HG02884 (cell line): ENCODE measurements at regions not wholly inside any gene's neighbourhood (a gene's known extent, or its start where the extent isn't known, plus 50 kb on each side); places are given as distances from the start of the nearest gene placed in this dataset.
"Not testable (repeated sequence)": the region's sequence is repeated elsewhere in the genome, so short reads cannot be mapped to it uniquely, and the experiment has no call there.

Source experiments
- ATAC-seq: cut with Tn5 transposase; IDR thresholded peaks from one replicate; pipeline ENCODE4 v1.9.1; 2021; ENCODE audit warnings: mild to moderate bottlenecking, moderate library complexity; ENCODE audit not compliant: unreplicated experiment

DNA sequence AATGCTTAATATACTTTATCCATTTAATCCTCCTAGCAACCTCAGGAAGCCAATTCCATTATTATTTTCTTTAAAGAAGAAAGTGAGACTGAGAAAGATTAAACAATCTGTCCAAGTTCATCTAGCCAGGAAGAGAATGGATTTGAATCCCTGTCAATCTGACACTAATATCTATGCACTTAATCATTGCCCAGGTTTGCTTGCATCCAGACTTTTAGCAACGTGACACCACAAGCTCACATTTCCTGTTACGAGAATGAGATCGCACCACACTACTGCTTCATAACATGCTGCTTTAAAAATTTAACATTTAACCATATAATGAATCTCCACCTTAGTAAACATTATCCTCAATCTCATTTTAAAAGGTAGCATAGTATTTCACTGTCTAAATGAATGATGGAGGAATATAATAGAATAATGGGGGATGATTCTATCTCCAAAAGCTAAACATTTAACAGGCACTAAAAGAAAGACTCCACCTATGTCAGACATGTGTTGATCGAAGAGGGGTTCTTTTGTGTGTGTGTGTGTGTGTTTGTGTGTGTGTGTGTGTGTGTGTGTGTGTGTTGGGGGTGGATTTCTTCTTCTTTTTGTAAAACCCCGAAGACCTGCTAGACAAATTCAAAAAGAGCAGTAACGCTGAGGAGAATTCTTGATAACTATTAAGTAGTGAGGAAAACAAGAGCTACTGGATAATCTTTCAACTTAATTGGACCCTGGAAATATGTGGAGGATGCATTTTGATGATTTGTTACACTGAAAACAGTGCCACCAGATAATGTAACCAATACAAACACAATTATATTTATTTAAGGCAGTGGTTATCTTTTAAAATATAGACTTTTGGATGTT lies 138.7 kb upstream of the NR3C1 start:
- ATAC-seq: no peak

DNA sequence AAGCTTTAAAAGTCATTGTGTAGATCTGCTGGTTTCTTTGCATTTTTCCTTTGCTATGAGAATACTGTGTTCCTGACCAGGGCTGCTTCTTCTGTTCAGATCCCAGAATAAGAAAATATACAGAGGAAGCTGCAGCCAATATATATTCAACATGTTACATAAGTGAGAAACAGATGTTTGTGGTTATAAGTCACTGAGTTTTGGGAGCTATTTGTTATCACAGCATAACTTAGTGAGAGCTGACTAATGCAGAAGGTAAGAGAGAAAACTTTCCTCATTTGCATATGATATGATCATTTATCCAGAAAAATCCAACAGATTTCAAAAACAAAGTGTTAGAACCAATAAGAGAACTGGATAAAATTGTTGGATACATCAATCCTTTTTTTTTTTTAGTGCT lies 136.3 kb upstream of the NR3C1 start:
- no peak for ATAC-seq

DNA sequence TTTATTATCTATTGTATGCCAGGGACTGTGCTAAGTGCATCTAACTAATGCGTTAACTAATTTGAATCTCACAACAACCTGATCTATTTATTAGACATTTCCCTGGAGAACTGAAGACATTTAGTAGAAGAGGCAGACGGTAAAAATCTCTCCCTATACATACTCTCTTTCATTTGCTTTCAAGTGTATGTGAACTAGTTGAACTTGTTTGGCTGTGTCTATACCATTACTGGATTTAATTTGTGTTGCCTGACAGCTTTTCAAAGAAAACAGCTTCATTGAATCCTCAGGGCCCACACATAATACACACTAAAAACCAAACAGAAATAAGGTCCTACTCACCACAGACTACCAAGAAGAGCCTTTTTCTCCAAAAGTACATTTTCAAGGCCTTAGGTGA lies 133.6 kb upstream of the NR3C1 start:
- ATAC-seq: no peak

DNA sequence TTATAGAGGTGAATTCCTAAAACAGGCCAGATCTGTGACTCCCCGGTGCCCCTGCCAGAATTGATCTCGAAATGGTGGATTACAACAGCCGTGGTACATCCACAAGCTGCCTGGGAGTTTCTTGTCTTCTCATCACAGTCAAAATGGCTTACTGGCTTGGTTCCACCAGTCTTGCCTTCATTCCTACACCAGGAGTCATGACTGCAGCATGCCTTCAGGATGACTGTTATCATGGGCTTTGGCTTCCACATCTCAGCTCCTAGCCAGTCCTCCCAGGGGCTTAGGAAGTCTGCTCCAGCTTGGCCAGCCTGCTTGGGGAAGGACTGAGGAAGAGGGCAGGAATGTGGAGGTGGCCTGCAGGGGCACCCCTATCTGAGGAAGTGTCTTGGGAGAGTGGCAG lies 132.9 kb upstream of the NR3C1 start:
- ATAC-seq: no peak

DNA sequence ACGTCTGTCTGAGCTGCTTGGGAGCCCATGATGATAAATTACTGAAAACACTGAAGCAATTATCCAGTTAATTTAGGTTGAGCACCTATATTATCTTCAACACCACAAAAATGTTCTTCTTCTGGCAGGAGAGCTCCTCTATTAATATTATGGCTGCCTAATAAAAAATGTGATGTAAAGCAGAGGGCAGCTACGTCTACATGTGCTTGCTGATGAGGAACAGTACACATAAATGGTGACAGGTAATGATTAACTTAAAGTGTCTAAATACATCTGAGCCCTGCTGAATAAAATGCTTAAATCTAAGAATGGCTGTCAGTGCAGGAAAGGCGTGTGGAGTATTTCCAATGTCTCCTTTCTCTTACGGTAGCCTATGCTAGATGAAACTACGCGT lies 131.3 kb upstream of the NR3C1 start:
- ATAC-seq: no peak

DNA sequence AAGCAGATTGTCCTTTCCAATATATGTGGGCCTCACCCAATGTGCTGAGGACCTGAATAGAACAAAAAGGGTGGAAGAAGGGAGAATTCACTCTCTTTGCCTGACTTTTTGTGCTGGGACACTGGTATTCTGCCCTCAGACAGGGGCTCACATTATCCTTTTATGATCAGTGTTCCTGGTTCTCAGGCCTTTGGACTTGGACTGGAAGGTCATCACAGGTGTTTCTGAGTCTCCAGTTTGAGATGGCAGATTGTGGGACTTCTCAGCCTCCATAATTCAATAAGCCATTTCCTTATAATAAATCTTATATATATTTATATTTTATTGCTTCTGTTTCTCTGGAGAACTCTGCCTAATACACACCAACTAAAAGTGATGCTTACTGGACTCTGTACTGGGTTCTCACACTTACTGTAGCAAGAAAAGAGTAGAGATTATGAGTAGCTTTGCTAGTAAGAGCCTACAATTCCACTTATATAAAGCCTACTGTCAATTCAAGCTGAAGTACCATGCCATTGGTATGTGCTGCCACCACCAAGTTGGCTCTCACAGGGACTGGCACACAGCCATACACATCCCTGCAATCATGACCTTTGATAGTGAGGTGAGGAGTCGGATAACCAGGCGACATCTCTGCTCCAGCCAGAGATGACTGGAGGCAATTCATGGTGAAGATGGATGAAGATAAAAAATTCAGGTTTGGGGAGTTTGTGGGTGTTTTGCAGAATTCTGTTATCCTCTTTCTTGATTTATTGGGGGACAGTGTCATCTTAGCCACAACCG lies 130.7 kb upstream of the NR3C1 start:
- ATAC-seq: no peak

DNA sequence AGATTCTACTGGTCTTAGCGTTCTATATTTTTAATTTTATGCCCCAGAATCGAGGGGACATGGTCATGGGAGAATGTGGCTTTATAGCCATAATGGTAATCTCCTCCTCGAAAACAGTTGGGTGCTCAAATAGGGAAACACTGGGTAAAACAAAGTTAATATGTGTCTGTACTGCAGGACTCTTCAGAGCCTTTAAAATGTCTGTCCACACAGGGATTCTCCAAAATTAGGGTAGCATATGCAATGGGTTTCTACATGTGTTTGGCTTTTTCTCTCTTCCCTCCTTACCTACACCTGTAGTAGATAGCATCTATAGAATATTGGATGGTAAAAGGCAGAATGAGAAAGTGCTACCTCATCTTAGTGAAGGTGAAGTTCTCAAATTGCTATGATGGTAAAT lies 130.0 kb upstream of the NR3C1 start:
- no peak for ATAC-seq

DNA sequence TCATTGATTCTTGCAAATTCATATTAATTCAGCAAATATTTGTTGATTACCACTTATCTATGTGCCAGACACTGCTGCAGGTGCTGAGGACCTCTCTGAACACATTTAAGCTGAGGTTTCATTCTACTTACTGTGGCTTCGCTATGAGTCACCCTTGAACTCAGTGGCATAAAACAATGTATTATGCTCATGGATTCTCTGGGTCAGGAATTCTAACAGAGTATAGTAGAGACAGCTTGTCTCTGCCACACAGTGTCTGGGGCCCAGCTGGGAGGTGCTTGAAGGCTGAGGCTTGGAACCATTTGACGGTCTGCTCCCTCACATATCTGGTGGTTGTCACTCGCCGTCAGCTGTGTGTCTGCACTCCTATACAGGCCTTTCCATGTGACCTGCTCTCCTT lies 124.3 kb upstream of the NR3C1 start:
- ATAC-seq: peak; percentile 92

DNA sequence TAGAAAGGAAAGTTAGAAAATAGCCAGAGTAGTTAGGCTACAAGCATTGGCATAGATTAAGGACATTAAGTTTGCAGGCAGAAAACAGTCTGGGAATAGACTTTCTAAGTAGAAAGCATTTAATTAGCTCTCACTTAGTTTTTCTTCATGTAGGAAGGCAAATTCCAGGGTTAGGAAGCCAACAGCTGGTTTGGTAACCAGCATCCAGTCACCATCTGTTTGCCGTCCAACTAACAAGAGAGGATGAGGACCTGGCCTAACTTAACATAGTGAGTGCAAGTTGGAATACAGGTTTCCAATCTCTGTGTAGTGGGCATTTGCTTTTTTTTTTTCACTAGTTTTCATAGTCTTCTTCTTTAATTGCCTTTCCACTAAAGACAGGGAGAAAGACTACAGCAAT lies 121.7 kb upstream of the NR3C1 start:
- ATAC-seq: no peak

DNA sequence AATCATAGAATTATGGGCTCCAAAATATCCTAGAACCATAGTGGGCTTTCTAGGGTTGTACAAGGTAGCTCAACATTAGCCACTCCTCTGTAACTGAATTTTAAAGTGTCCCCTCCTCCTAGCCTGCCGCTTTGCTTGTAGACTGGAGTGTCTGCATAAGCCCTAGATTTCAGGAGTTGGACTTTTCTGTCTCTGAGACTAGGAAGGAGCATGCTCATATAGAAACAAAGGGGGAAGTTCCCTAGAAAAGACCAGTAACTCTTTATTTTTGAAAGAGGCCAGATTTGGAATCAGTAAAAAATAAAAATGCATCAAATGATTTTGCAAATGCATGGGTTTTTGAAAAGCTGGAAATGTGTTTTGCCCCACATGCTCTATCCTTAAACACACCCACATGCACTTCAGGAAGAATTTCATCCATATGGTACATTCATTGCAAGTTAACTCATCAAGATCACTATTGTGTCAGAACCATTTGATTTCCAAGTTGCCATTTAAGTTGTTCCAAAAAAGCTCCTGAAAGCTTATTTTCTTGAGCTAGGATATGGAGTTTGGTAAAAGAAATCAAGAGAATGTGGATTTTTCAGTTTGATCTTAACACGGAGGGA lies 121.0 kb upstream of the NR3C1 start:
- ATAC-seq: peak; percentile 53

DNA sequence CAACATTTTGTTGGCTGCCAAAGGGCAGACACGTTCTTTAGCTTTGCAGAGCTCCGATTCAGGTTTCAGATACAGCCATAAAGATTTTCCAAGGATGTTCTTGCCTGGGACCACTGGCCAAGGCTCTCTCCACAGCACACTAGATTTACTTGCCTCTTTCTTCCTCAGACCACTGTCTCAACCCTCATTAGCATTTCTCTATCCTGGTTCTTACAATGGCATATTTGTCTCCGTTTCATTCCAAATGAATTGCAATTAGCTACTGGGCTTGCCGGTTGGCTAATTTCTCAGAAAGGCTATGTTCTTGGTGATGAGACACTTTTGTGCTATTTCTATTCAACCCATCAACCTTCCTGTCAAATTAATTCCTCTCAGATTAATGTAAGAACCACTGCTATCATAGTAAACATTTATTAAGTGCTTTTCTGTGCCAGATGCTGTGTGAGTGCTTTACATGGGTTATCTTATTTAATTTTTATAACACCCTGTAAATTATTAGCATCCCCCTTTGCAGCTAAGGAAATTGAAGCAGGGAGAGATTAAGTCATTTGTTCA lies 118.4 kb upstream of the NR3C1 start:
- no peak for ATAC-seq

DNA sequence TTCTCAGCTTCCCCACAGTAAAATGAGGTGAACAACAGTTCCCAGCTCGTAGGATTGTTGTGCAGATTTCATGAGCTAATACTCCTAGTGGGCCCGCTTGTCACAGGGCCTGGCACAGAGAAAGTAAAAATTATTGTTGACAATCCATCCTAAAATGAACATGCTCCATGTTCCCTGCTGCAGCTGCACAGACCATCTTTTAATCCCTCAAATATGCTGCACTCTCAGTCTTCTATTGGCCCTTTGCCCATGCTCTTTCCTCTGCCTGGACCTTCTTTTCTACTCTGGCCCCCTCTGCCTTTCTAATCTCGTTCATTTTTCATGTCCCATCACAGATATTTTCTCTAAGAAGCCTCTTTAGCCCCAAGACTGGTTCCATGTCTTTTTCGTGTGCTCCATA lies 117.7 kb upstream of the NR3C1 start:
- no peak for ATAC-seq

DNA sequence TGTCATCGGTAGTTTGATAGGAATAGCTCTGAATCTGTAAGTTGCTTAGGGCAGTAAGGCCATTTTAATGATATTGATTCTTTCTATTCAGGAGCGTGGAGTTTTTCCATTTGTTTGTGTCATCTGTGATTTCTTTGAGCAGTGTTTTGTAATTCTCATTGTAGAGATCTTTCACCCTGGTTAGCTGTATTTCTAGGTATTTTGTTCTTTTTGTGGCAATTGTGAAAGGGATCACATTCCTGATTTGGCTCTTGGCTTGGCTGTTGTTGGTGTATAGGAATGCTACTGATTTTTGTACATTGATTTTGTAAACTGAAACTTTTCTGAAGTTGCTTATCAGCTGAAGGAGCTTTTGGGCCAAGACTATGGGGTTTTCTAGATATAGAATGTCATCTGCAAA lies 115.7 kb upstream of the NR3C1 start:
- ATAC-seq: not testable (repeated sequence)

DNA sequence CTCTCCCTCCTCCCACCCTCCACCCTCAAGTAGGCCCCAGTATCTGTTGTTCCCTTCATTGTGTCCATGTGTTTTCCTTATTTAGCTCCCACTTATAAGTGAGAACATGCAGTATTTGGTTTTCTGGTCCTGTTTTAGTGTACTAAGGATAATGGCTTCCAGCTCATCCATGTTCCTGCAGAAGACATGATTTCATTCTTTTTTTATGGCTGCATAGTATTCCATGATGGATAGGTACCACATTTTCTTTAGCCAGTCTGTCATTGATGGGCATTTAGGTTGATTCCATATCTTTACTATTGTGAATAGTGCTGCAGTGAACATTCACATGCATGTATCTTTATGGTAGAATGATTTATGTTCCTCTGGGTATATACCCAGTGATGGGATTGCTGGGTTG lies 114.3 kb upstream of the NR3C1 start:
- ATAC-seq: not testable (repeated sequence)

DNA sequence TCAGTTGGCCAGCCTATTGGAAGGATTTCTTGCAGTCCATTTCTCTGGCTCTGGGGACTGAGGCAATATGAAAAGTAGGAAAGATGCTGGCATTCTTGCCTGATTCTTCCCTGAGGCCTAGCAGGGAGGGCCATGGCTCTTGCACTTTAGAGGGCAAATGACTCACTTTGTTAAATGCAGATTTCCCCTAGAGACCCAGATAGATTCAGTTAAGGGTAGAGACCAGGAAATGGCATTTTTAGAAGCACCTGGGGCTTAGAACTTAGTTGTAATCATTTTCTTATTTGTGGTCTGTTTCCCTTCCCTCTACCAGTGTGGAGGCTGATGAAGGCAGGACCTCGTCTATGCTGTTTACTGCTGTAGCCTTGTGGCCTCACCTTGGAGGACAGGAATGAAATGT lies 112.8 kb upstream of the NR3C1 start:
- peak; percentile 57 for ATAC-seq

DNA sequence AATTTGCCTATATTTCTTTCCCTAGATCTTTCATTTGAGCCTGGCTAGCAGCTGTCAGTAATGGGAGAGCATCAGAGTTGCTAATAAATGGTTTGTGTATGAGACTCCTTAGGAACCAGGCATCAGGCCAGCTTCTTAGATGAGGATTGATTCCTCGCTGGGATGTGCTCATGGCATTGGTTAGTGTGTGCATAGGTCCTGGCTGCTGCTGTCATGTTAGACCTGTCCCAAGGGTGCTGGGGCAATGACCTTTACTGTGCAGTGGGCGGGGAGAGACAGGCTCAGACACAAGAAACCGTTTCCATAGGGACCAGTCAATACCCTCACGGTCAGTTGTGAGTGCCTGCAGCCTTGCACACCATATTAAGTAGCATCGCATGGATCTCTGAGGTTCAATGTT lies 112.3 kb upstream of the NR3C1 start:
- no peak for ATAC-seq

DNA sequence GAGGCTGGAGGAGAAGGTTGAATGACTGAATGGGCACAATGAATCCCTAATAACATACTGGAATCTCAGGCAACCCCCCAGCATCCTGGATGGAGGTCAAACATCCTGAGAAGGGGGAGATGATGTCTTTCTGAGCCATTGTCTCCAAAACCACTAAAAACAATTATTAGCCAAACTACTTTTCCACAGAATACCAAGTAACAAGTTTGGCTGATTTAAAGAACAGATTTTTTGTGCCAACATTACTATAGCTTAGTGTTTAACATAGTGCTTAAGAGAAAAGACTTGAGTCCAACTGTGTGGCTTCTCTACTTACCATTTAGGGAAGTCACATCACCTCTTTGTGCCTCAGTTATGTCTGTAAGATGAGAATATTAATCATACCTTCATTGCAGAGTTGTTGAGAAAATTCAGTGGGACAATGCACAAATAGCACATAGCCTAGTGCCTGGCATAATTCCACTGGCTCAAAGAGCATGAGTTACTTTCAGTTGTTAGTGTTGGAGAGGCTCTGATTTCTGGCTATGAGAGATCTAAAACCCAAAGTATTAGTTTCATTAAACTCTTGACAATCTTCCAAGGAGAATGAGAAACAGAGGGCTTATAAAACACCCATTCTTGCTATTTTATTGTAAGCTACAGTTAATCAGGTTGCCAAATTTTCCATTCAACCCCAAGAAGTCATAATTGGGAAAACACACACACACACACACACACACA lies 111.3 kb upstream of the NR3C1 start:
- ATAC-seq: no peak

DNA sequence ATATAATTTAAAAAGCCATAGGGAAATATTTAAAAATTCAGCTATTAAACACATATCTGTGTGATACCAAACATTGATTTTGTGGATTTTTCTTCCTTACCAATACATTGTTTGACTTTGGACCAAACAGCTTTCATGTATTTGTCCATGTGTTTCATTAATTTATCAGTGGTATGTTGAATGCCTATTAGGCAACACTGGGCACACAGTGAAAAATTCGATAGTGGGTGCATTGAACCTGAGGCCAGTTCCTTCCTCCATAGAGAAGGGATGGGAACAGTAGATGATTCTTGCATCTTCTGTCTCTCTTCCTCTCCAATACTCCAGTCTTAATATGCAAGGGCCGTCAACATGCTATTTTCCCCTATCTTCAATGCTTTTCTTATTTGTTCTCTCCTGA lies 110.2 kb upstream of the NR3C1 start:
- no peak for ATAC-seq

DNA sequence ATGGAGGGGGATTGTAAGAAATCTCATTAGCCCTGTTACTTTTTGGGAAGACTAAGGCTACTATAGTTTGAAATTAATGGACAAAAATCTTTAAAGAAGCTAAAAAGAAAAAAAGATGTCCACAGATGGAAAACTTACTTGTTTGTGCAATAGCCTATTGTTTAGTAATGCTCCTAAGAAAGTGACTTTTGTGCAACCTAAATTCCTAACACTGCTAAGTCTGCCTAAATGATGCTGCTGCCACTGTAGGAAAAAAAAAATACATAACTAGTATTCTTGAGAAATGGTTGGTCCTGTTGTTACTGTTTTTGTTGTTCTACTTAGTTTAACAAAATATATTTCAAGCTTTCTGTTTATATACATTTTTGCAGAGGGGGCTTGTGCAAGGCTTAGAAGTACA lies 108.2 kb upstream of the NR3C1 start:
- ATAC-seq: no peak

DNA sequence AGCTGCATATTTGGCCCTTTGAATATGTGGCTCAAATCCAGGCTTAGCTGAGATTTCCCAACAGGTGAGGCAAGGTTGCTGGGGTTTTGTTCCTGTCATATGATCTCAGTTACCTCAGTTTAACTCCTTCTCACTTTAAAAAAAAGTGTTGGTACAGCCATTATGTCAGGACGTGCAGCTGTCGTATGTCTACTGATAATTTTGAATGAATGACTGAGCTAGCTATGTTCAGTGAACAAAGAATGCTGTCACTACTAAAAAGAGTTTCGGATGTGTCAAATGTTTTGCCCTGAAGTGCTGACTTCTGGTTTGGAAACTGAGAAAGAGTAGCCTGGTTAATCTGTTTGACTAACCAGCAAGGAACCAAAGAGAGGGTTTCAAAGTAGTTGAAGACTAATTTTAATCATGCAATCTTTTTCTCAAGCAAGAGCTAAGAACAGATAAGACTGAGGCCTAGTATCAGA lies 106.3 kb upstream of the NR3C1 start:
- peak; percentile 93 for ATAC-seq
